Upper lobe of right lung (tissue), 1 donor: ENCODE measurements at regions not wholly inside any gene's neighbourhood (a gene's known extent, or its start where the extent isn't known, plus 50 kb on each side); places are given as distances from the start of the nearest gene placed in this dataset.

Experiments
- ATAC-seq: fragments of 200-7000 bp; cut with Tn5 transposase; one replicate; pipeline ENCODE4 v1.9.1; 2020; ENCODE audit warnings: mild to moderate bottlenecking, moderate library complexity
- DNase-seq: peaks from one replicate; pipeline ENCODE4 v3.0.0-alpha.2; 2020
- H3K27ac ChIP-seq: fragments of 200-600 bp; one replicate; pipeline ENCODE4 v1.8.0; 2022
- H3K27me3 ChIP-seq: fragments of 200-600 bp; one replicate; pipeline ENCODE4 v1.8.0; 2022; ENCODE audit warnings: mild to moderate bottlenecking
- H3K36me3 ChIP-seq: fragments of 200-600 bp; one replicate; pipeline ENCODE4 v1.8.0; 2022
- H3K4me1 ChIP-seq: fragments of 200-600 bp; one replicate; pipeline ENCODE4 v1.8.0; 2022
- H3K4me3 ChIP-seq: fragments of 200-600 bp; one replicate; pipeline ENCODE4 v1.8.0; 2022; ENCODE audit warnings: mild to moderate bottlenecking
- H3K9me3 ChIP-seq: fragments of 200-600 bp; one replicate; pipeline ENCODE4 v1.8.0; 2022
- CTCF ChIP-seq: fragments of 200-600 bp; IDR thresholded peaks from one replicate; pipeline ENCODE4 v1.8.0; 2022; ENCODE audit warnings: antibody characterized with exemption
- intact Hi-C: fragments of 100-400 bp; cut with DNase I; formaldehyde crosslinking; loops from one replicate; pipeline ENCODE4 v1.11.0; 2022
- donor health status: DM: no; HTN: yes; CAD: no; lungs with severe emphysema.

- no peak for ATAC-seq
- DNase-seq, result no peak
- H3K27me3 ChIP-seq, result no peaks in the 10 kb centered on the region
Observed at GRCh38 chr2:240358080-240358479, 77.4 kb upstream of the GPC1 start.

GRCh38 chr2:240358821-240359397, 76.6 kb upstream of the GPC1 start:
- intact Hi-C loops, result no loop called here
- peaks cover 11% of the 10 kb centered on the region for H3K9me3 ChIP-seq
- no peaks in the 10 kb centered on the region for H3K4me1 ChIP-seq
- ATAC-seq, result no peak
- no peak overlapping the region for H3K4me3 ChIP-seq
- no peaks in the 10 kb centered on the region for H3K27me3 ChIP-seq
- no peak for DNase-seq
- TF ChIP-seq CTCF, result no peak
- no peak overlapping the region for H3K27ac ChIP-seq
- no peaks in the 10 kb centered on the region for H3K36me3 ChIP-seq

More at GRCh38 chr2:240358080-240358479, 77.4 kb upstream of the GPC1 start:
- no peak for TF ChIP-seq CTCF
- Histone ChIP-seq H3K9me3 (peaks cover 11% of the 10 kb centered on the region), H3K27ac (no peak overlapping the region), H3K4me1 (no peaks in the 10 kb centered on the region), H3K4me3 (no peak overlapping the region), H3K36me3 (no peaks in the 10 kb centered on the region)
- intact Hi-C loops, result no loop called here

- ATAC-seq (no peak), DNase-seq (no peak)
- intact Hi-C loops, result no loop called here
- no peaks in the 10 kb centered on the region for H3K4me1 ChIP-seq
- no peak for TF ChIP-seq CTCF
- H3K4me3 ChIP-seq, result no peak overlapping the region
- H3K27ac ChIP-seq, result no peak overlapping the region
- H3K9me3 ChIP-seq, result peaks cover 11% of the 10 kb centered on the region
- no peaks in the 10 kb centered on the region for H3K27me3 ChIP-seq
- H3K36me3 ChIP-seq, result no peaks in the 10 kb centered on the region
Observed at GRCh38 chr2:240359695-240360094, 75.8 kb upstream of the GPC1 start.

- intact Hi-C loops, result no loop called here
- Histone ChIP-seq H3K9me3 (peaks cover 11% of the 10 kb centered on the region), H3K27ac (no peak overlapping the region), H3K4me3 (no peak overlapping the region), H3K4me1 (no peaks in the 10 kb centered on the region), H3K27me3 (no peaks in the 10 kb centered on the region), H3K36me3 (no peaks in the 10 kb centered on the region)
- no peak for TF ChIP-seq CTCF
- DNase-seq (no peak), ATAC-seq (no peak)
Observed at GRCh38 chr2:240360645-240361475, 74.6 kb upstream of the GPC1 start.

- no peaks in the 10 kb centered on the region for H3K36me3 ChIP-seq
- TF ChIP-seq CTCF, result no peak
- peaks cover 11% of the 10 kb centered on the region for H3K9me3 ChIP-seq
- DNase-seq (no peak), ATAC-seq (no peak)
- H3K27me3 ChIP-seq, result no peaks in the 10 kb centered on the region
- no peak overlapping the region for H3K27ac ChIP-seq
- intact Hi-C loops, result no loop called here
- H3K4me3 ChIP-seq, result no peak overlapping the region
- no peaks in the 10 kb centered on the region for H3K4me1 ChIP-seq
Observed at GRCh38 chr2:240362216-240362755, 73.2 kb upstream of the GPC1 start.
